BE2C (cell line): ENCODE measurements at regions not wholly inside any gene's neighbourhood (a gene's known extent, or its start where the extent isn't known, plus 50 kb on each side); places are given as distances from the start of the nearest gene placed in this dataset.

Source experiments
- DNase-seq: peaks from one replicate; pipeline ENCODE4 v3.0.0-alpha.2; 2020
- H3K27me3 ChIP-seq: fragments of 250-450 bp; sonication (Bioruptor Pico); 2 replicates; pipeline ENCODE4 v1.5.1; 2020; ENCODE audit warnings: mild to moderate bottlenecking
- H3K36me3 ChIP-seq: fragments of 250-450 bp; sonication (Bioruptor Pico); 2 replicates; pipeline ENCODE4 v1.5.1; 2020; ENCODE audit warnings: mild to moderate bottlenecking
- H3K4me1 ChIP-seq: fragments of 250-450 bp; sonication (Bioruptor Pico); 2 replicates; pipeline ENCODE4 v1.5.1; 2020
- H3K4me3 ChIP-seq: 2 replicates; pipeline ENCODE4 v1.5.1; 2011; ENCODE audit warnings: low read depth, low read length
- H3K9me3 ChIP-seq: fragments of 250-450 bp; sonication (Bioruptor Pico); 2 replicates; pipeline ENCODE4 v1.5.1; 2020
- CTCF ChIP-seq: IDR thresholded peaks from 2 replicates; pipeline ENCODE4 v1.5.1; 2012; ENCODE audit warnings: mild to moderate bottlenecking, low read depth, low read length

- H3K36me3 ChIP-seq: no peaks in the 10 kb centered on the region
- 0 out of 2 replicates have a peak, but pooled peaks cover 3% of the 10 kb centered on the region for H3K27me3 ChIP-seq
- H3K4me1 ChIP-seq: peaks cover 7% of the 10 kb centered on the region
- TF ChIP-seq CTCF: no peak
- no peak for DNase-seq
- H3K9me3 ChIP-seq: no peaks in the 10 kb centered on the region
- H3K4me3 ChIP-seq: no peak overlapping the region
Observed at GRCh38 chr20:50376179-50376887, 133.8 kb upstream of the PTPN1 start.

GRCh38 chr20:50376888-50377459, 133.2 kb upstream of the PTPN1 start:
- Histone ChIP-seq H3K36me3 (no peaks in the 10 kb centered on the region), H3K9me3 (no peaks in the 10 kb centered on the region), H3K4me3 (no peak overlapping the region), H3K27me3 (0 out of 2 replicates have a peak, but pooled peaks cover 3% of the 10 kb centered on the region), H3K4me1 (peaks cover 7% of the 10 kb centered on the region)
- no peak for DNase-seq
- TF ChIP-seq CTCF: no peak

- H3K4me3 ChIP-seq: peak overlapping the region; percentile 33
- peaks cover 7% of the 10 kb centered on the region for H3K4me1 ChIP-seq
- H3K36me3 ChIP-seq: no peaks in the 10 kb centered on the region
- H3K27me3 ChIP-seq: 0 out of 2 replicates have a peak, but pooled peaks cover 3% of the 10 kb centered on the region
- no peaks in the 10 kb centered on the region for H3K9me3 ChIP-seq
- TF ChIP-seq CTCF: no peak
- no peak for DNase-seq
Observed at GRCh38 chr20:50378170-50379000, 131.8 kb upstream of the PTPN1 start.

- H3K4me3 ChIP-seq: peak overlapping the region; percentile 33
- H3K4me1 ChIP-seq: peaks cover 7% of the 10 kb centered on the region
- H3K36me3 ChIP-seq: no peaks in the 10 kb centered on the region
- H3K27me3 ChIP-seq: 0 out of 2 replicates have a peak, but pooled peaks cover 3% of the 10 kb centered on the region
- peak; percentile 66 for DNase-seq
- TF ChIP-seq CTCF: no peak
- H3K9me3 ChIP-seq: no peaks in the 10 kb centered on the region
Observed at GRCh38 chr20:50379049-50379990, 130.9 kb upstream of the PTPN1 start.

GRCh38 chr20:50379991-50380696, 130.0 kb upstream of the PTPN1 start:
- peaks cover 7% of the 10 kb centered on the region for H3K4me1 ChIP-seq
- DNase-seq: no peak
- no peaks in the 10 kb centered on the region for H3K9me3 ChIP-seq
- no peak for TF ChIP-seq CTCF
- H3K27me3 ChIP-seq: 0 out of 2 replicates have a peak, but pooled peaks cover 3% of the 10 kb centered on the region
- no peak overlapping the region for H3K4me3 ChIP-seq
- H3K36me3 ChIP-seq: no peaks in the 10 kb centered on the region
